ENCODE measurements at regions not wholly inside any gene's neighbourhood (a gene's known extent, or its start where the extent isn't known, plus 50 kb on each side); places are given as distances from the start of the nearest gene placed in this dataset.

GRCh38 chr9:1515557-1515956 is 465.4 kb downstream of the DMRT2 start:
- TF ChIP-seq CTCF (conservative IDR thresholded peaks at IDR 0.05; ENCODE audit: low read depth in 2 of 2) (0 out of 4 replicates have a peak, but pooled peaks of 1 of the 2 experiments have one; percentile 16), JUNB (IDR thresholded peaks at IDR 0.05; ENCODE audit: unreplicated experiment) (no peak), EZH2 (IDR thresholded peaks at IDR 0.05; ENCODE audit: low read depth, unreplicated experiment) (no peak), EZH2phosphoT487 (IDR thresholded peaks at IDR 0.05; ENCODE audit: unreplicated experiment) (no peak), POLR2AphosphoS5 (IDR thresholded peaks at IDR 0.05; ENCODE audit: low read depth) (no peak), REST (IDR thresholded peaks at IDR 0.05; ENCODE audit: unreplicated experiment) (no peak), ZNF114 (CRISPR knock-in tag; IDR thresholded peaks at IDR 0.05) (no peak), CREB1 (CRISPR knock-in tag; IDR thresholded peaks at IDR 0.05; ENCODE audit: low read depth) (no peak), STAT1 (IDR thresholded peaks at IDR 0.05; ENCODE audit: unreplicated experiment) (no peak), ETS1 (IDR thresholded peaks at IDR 0.05) (no peak), NANOG (IDR thresholded peaks at IDR 0.05; ENCODE audit: borderline replicate concordance) (no peak)

Data from GM23338 (cell line).